ENCODE measurements at regions not wholly inside any gene's neighbourhood (a gene's known extent, or its start where the extent isn't known, plus 50 kb on each side); places are given as distances from the start of the nearest gene placed in this dataset.

DNA sequence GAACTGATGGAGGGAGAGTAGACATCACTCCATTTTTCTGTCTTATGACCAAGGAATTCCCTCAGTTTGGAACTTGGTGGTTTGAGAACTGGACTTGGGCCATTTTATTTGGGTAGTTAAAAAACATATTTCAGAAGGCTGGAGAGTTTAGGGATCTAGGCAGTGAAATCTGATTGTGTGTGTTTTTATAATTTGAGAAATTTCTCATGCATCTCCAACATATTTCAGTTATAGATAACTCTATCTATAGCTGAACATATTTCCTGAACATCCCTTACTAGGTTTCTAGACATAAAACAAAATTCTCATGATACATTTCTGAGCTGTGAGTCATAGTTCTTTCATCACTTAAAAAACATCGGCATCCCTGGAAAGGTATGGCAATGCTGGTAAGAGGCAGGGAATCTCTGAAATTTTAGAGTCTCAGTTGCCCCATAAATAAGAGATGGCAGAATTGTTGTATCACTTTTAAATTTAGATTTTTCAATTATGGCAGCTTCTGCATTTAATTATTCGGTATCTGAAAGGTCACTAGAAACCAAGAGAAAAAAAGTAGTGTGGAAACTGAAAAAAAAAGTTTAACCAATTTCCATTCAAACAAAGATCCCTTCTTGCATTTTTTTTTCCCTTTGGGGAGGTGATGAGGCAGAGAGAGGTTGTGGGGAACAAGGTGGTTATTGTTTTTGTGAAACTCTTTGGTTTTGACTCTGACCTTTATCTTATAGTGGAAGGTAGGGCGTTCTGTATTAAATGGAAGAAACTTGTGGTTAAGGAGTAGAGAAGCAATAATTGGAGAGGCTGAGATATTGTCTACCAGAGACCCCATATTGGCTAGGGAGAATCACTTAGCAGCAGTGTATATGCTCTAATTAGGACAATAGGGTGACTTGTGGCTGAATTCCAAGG lies 102.9 kb downstream of the FASLG start:
- Mint-ChIP-seq H3K4me1 (no peaks in the 10 kb centered on the region), H3K27ac (no peak overlapping the region), H3K9me3 (no peaks in the 10 kb centered on the region), H3K27me3 (ENCODE audit: low read depth) (no peaks in the 10 kb centered on the region), H3K4me3 (no peak overlapping the region), H3K36me3 (no peaks in the 10 kb centered on the region)
- POLR2A ChIA-PET, result no interaction called here
- ATAC-seq, result no peak
- no peak for DNase-seq (ENCODE audit: low spot score)
- no peak for TF ChIP-seq FOXJ3 (CRISPR knock-in tag; IDR thresholded peaks at IDR 0.05; ENCODE audit: borderline replicate concordance)
- no peak for TF ChIP-seq TP53 (CRISPR knock-in tag; IDR thresholded peaks at IDR 0.05)
- CTCF ChIA-PET, result interaction anchor here (0.6 kb wide), 1 partner anchor 24 kb away, joined by 3 read pairs; no protein-coding TSS in a partner anchor

DNA sequence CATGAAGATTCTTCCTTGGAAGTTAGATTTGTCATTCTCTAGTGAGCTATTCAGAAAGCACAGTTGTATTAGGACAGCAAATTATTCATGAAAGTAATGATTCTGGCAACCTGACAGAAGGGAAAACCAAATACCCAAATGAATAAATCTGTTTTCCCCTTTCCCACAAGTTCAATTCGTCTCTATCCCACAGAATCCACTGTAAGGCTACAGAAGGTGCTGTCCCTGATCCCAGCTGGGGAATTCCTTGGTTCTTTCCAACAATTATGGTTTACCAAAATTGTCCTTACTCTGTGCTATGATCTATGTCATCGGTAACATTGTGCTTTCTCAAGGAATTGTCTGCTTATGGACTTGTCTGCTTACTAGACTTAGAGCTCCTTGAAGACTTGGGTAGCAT lies 104.2 kb downstream of the FASLG start:
- H3K36me3 Mint-ChIP-seq, result no peaks in the 10 kb centered on the region
- ChIA-PET POLR2A (no interaction called here), CTCF (no interaction called here)
- no peak overlapping the region for H3K4me3 Mint-ChIP-seq
- ATAC-seq (no peak), DNase-seq (ENCODE audit: low spot score) (no peak)
- TF ChIP-seq TCF7 (CRISPR knock-in tag; IDR thresholded peaks at IDR 0.05; ENCODE audit: low read depth) (no peak), PRRX2 (CRISPR knock-in tag; IDR thresholded peaks at IDR 0.05) (no peak), ZNF219 (CRISPR knock-in tag; IDR thresholded peaks at IDR 0.05; ENCODE audit: borderline replicate concordance) (no peak), ZNF416 (CRISPR knock-in tag; IDR thresholded peaks at IDR 0.05) (no peak), HMGA2 (CRISPR knock-in tag; IDR thresholded peaks at IDR 0.05) (no peak), ETV6 (CRISPR knock-in tag; IDR thresholded peaks at IDR 0.05) (no peak), SP1 (CRISPR knock-in tag; conservative IDR thresholded peaks at IDR 0.05) (no peak), JUN (CRISPR knock-in tag; IDR thresholded peaks at IDR 0.05) (no peak), JAZF1 (CRISPR knock-in tag; IDR thresholded peaks at IDR 0.05) (no peak), TEAD1 (CRISPR knock-in tag; IDR thresholded peaks at IDR 0.05) (no peak), ATF1 (CRISPR knock-in tag; IDR thresholded peaks at IDR 0.05) (no peak)
- TF ChIP-seq, protein P1, sequence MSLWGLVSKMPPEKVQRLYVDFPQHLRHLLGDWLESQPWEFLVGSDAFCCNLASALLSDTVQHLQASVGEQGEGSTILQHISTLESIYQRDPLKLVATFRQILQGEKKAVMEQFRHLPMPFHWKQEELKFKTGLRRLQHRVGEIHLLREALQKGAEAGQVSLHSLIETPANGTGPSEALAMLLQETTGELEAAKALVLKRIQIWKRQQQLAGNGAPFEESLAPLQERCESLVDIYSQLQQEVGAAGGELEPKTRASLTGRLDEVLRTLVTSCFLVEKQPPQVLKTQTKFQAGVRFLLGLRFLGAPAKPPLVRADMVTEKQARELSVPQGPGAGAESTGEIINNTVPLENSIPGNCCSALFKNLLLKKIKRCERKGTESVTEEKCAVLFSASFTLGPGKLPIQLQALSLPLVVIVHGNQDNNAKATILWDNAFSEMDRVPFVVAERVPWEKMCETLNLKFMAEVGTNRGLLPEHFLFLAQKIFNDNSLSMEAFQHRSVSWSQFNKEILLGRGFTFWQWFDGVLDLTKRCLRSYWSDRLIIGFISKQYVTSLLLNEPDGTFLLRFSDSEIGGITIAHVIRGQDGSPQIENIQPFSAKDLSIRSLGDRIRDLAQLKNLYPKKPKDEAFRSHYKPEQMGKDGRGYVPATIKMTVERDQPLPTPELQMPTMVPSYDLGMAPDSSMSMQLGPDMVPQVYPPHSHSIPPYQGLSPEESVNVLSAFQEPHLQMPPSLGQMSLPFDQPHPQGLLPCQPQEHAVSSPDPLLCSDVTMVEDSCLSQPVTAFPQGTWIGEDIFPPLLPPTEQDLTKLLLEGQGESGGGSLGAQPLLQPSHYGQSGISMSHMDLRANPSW (CRISPR knock-in tag; conservative IDR thresholded peaks at IDR 0.05; ENCODE audit: low read depth), result no peak
- TF ChIP-seq, protein P2, sequence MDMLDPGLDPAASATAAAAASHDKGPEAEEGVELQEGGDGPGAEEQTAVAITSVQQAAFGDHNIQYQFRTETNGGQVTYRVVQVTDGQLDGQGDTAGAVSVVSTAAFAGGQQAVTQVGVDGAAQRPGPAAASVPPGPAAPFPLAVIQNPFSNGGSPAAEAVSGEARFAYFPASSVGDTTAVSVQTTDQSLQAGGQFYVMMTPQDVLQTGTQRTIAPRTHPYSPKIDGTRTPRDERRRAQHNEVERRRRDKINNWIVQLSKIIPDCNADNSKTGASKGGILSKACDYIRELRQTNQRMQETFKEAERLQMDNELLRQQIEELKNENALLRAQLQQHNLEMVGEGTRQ (CRISPR knock-in tag; IDR thresholded peaks at IDR 0.05), result no peak
- TF ChIP-seq, protein P3, sequence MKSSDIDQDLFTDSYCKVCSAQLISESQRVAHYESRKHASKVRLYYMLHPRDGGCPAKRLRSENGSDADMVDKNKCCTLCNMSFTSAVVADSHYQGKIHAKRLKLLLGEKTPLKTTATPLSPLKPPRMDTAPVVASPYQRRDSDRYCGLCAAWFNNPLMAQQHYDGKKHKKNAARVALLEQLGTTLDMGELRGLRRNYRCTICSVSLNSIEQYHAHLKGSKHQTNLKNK (CRISPR knock-in tag; IDR thresholded peaks at IDR 0.05), result no peak
- TF ChIP-seq, protein P4, sequence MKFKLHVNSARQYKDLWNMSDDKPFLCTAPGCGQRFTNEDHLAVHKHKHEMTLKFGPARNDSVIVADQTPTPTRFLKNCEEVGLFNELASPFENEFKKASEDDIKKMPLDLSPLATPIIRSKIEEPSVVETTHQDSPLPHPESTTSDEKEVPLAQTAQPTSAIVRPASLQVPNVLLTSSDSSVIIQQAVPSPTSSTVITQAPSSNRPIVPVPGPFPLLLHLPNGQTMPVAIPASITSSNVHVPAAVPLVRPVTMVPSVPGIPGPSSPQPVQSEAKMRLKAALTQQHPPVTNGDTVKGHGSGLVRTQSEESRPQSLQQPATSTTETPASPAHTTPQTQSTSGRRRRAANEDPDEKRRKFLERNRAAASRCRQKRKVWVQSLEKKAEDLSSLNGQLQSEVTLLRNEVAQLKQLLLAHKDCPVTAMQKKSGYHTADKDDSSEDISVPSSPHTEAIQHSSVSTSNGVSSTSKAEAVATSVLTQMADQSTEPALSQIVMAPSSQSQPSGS (CRISPR knock-in tag; IDR thresholded peaks at IDR 0.05; ENCODE audit: borderline replicate concordance, low read depth), result no peak
- TF ChIP-seq, protein P5, sequence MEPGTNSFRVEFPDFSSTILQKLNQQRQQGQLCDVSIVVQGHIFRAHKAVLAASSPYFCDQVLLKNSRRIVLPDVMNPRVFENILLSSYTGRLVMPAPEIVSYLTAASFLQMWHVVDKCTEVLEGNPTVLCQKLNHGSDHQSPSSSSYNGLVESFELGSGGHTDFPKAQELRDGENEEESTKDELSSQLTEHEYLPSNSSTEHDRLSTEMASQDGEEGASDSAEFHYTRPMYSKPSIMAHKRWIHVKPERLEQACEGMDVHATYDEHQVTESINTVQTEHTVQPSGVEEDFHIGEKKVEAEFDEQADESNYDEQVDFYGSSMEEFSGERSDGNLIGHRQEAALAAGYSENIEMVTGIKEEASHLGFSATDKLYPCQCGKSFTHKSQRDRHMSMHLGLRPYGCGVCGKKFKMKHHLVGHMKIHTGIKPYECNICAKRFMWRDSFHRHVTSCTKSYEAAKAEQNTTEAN (CRISPR knock-in tag; IDR thresholded peaks at IDR 0.05), result no peak
- TF ChIP-seq, protein P6, sequence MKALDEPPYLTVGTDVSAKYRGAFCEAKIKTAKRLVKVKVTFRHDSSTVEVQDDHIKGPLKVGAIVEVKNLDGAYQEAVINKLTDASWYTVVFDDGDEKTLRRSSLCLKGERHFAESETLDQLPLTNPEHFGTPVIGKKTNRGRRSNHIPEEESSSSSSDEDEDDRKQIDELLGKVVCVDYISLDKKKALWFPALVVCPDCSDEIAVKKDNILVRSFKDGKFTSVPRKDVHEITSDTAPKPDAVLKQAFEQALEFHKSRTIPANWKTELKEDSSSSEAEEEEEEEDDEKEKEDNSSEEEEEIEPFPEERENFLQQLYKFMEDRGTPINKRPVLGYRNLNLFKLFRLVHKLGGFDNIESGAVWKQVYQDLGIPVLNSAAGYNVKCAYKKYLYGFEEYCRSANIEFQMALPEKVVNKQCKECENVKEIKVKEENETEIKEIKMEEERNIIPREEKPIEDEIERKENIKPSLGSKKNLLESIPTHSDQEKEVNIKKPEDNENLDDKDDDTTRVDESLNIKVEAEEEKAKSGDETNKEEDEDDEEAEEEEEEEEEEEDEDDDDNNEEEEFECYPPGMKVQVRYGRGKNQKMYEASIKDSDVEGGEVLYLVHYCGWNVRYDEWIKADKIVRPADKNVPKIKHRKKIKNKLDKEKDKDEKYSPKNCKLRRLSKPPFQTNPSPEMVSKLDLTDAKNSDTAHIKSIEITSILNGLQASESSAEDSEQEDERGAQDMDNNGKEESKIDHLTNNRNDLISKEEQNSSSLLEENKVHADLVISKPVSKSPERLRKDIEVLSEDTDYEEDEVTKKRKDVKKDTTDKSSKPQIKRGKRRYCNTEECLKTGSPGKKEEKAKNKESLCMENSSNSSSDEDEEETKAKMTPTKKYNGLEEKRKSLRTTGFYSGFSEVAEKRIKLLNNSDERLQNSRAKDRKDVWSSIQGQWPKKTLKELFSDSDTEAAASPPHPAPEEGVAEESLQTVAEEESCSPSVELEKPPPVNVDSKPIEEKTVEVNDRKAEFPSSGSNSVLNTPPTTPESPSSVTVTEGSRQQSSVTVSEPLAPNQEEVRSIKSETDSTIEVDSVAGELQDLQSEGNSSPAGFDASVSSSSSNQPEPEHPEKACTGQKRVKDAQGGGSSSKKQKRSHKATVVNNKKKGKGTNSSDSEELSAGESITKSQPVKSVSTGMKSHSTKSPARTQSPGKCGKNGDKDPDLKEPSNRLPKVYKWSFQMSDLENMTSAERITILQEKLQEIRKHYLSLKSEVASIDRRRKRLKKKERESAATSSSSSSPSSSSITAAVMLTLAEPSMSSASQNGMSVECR (CRISPR knock-in tag; IDR thresholded peaks at IDR 0.05; ENCODE audit: borderline replicate concordance), result no peak
- H3K27me3 Mint-ChIP-seq (ENCODE audit: low read depth), result no peaks in the 10 kb centered on the region
- H3K4me1 Mint-ChIP-seq, result no peaks in the 10 kb centered on the region
- H3K27ac Mint-ChIP-seq, result no peak overlapping the region
- no peaks in the 10 kb centered on the region for H3K9me3 Mint-ChIP-seq
